GM19240 (cell line): ENCODE measurements at regions not wholly inside any gene's neighbourhood (a gene's known extent, or its start where the extent isn't known, plus 50 kb on each side); places are given as distances from the start of the nearest gene placed in this dataset.

Source experiments
- DNase-seq: peaks from one replicate; pipeline ENCODE4 v3.0.0; 2011; ENCODE audit warnings: low spot score; ENCODE audit not compliant: insufficient read length

- DNase-seq: no peak
These were observed 1074.9 kb downstream of the TDRD15 start for GRCh38 chr2:22198381-22199283.

DNA sequence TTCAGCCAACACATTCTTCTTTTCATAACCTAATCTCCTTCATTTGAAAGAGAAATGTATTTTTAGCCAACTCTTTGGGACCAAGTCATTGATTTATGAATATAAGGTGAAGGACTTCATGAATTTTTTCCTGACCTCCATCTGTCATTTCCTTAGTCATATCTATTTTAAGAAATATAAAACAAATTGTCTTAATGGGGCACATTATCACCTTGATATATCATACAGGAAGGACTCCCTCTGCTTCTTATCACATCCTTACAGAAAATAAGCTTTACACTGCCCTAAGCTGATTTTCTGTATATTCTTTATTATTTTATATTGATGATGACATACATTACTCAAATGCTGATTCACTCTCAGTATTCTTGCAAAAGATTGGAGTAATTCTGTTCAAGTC lies 1076.2 kb downstream of the TDRD15 start:
- DNase-seq: no peak

DNA sequence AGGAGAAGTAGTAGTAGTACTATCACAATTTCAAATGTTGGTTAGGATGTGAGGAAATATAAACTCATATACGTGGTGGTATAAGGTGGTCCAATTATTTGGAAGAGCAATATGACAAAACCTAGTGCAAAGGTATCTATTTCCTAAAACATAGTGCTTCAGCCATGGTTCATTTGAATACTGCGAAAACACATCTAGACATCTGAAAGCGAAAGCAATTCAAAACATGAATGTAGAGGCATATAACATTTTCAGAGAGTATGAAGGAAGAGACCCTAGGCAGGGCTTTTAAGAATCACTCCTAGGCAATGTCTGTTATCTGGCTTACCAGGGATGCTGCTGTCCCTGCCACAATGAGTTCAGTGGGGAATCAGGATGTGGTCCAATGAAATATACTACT lies 1085.8 kb downstream of the TDRD15 start:
- DNase-seq: no peak

- DNase-seq: no peak
These were observed 1089.5 kb downstream of the TDRD15 start for GRCh38 chr2:22213237-22213636.

DNA sequence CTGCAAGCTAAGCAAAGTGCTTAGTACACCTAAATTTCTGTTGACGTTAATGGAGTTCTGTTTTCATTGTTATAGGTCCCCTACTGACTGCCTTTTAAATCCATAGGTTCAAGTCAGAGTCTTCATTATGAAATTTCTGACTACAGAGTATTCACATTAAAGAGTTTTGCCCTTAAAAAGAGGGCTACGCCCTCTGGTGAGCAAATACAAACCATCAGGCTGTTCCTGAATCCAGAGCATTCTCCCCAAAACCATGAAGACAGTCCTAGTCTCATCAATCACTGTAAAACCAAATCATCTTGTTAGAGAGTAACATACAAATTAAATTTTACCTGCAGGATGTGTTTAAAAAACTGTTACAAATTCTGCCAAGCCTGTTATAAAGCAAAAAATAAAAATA lies 1091.7 kb downstream of the TDRD15 start:
- DNase-seq: no peak

- no peak for DNase-seq
These were observed 1094.1 kb downstream of the TDRD15 start for GRCh38 chr2:22217881-22218280.

DNA sequence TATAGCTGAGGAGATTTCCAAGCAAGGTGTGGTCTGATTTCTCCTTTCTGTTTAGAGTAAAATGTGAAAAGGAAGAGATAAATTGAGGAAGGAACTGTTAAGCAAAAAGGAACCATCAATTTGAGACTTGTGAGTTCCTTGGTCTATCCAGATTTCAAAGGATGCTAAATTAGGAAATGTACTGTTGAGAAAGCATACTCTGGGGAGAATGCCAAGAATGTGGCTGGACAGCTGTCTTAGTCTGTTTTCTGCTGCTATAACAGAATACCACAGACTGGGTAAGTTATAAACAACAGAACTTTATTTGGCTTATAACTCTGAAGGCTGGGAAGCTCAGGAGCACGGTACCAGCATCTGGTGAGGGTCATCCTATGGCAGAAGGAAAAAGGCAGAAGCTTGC lies 1097.2 kb downstream of the TDRD15 start:
- DNase-seq: no peak

- DNase-seq: no peak
These were observed 1115.2 kb downstream of the TDRD15 start for GRCh38 chr2:22238967-22239366.

GRCh38 chr2:22247466-22247865 lies 1123.7 kb downstream of the TDRD15 start:
- no peak for DNase-seq

GRCh38 chr2:22248851-22249250 lies 1125.1 kb downstream of the TDRD15 start:
- DNase-seq: no peak

DNA sequence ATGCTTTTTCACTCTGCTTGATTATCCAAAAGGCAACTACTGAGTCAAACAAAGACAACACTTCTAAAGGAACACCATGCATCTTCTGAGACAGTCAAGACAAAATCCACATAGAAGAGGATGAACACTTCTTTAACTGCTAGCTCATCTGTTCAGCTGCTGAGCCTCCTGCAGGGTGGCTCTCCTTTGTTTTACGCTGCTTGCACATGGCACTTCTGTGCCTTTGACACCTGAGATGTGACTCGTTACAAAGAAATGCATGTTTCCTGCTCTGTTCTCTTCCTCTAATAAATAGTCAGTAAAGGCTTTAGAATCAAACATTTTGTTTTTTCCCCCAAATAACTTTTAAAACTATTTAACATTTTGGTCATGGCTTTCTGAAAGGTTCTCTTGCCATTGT lies 1129.4 kb downstream of the TDRD15 start:
- DNase-seq: no peak

DNA sequence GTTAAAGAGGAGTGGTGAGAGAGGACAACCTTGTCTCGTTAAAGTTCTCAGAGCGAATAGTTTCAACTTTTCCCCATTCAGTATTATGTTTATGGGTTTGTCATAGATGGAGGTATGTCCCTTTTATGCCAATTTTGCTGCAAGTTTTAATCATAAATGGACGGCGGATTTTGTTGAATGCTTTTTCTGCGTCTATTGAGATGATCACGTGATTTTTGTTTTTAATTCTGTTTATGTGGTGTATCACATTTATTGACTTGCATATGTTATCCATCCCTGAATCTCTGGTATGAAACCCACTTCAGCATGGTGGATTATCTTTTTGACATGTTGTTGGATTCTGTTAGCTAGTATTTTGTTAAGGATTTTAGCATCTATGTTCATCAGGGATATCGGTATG lies 1123.8 kb upstream of the KLHL29 start:
- DNase-seq: no peak

DNA sequence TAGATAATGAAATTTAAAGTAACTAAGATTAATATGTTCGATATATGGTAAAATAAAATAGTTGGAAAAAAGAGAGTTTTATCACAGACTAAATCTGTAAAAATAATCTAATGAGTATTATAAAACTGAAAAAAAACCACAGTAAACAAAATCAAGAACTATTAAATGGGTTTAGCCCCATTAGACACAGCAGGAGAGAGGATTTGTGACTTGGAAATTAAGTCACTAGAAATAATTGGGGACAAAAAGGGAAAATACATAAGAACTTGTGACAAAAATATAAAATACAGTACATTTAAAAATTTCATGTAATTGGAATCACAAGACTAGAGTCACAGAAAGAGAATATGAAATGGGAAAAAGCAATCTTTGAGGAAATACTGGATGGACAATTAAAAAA lies 1114.6 kb upstream of the KLHL29 start:
- DNase-seq: no peak

DNA sequence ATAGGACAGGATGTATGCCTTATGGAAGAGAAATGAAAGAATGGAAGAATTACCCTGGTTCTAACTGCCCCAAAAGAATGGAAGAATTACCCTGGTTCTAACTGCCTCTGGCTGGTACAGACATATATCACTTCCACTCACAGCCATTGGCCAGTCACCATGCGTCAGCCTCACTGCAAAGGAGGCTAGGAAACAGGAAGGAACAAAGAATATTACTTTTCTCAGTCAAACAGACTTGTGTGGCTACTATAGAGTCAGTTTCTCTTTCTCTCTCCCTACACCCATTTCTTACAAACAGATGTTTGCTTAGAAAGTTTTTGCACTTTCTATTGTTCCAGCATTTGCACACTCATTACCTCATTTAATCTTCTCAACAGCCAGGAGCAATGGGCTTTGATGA lies 1111.1 kb upstream of the KLHL29 start:
- DNase-seq: no peak

GRCh38 chr2:22274661-22275060 lies 1110.3 kb upstream of the KLHL29 start:
- no peak for DNase-seq

DNA sequence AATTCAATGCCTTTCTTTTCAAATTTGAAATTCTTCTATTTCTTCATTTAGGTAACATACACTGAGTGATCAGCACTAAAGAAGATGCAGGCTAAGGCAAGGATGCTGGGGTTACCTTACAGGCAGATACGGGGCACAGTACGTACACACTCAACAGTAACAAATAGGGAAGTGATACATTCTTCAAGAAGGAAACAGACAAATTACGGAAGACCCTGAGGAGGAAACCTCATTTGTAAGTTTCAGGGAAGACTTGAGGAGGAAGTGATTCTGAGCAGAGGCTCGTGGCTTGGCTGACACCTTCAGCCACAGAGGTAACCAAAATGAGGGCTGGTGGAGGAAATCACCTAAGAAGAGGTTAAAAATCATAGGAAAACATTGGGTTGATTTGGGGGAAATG lies 1108.3 kb upstream of the KLHL29 start:
- no peak for DNase-seq

GRCh38 chr2:22279541-22279940 lies 1105.4 kb upstream of the KLHL29 start:
- DNase-seq: no peak

GRCh38 chr2:22281033-22281432 lies 1103.9 kb upstream of the KLHL29 start:
- no peak for DNase-seq

DNA sequence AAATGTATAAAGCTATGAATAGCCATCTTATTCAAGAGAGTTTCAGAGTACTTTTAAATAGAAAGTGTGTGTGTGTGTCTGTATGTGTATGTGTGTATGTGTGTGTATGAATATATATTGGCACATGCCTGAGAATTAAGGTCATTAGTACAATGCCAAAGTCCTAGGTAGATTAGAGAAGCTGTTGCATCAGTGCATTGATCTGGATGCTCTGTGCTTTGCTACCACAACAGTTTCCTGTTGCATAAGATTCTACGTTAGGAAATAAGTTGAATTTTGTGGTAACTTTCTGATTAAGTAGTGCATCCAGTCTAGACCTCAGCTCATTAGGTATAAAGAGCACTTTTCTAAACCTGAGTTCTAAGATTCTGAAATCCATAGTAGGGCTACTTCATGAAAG lies 1102.8 kb upstream of the KLHL29 start:
- DNase-seq: no peak

GRCh38 chr2:22282916-22283315 lies 1102.1 kb upstream of the KLHL29 start:
- DNase-seq: no peak

DNA sequence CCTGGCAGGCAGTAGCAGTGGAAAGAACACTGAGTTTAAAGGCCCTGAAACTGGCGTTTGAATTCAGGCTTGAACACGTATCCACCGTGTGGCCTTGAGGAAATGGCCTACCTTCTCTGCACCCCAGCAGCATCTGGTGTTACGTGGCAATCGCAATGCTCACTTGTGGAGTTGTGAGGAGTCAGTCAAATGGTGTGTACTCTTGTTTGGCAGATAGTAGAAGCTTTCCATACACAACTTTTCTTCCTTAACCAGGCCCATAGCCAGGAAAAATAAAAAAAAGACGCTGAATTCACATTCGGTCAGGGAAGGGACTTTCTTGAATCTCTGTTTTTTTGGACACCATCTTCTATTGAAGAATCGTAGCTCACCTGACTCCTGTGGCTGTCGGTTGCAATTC lies 1101.5 kb upstream of the KLHL29 start:
- DNase-seq: no peak

- DNase-seq: no peak
These were observed 1094.7 kb upstream of the KLHL29 start for GRCh38 chr2:22290302-22290701.

- no peak for DNase-seq
These were observed 1094.0 kb upstream of the KLHL29 start for GRCh38 chr2:22290909-22291473.
